OCI-LY3 (cell line): ENCODE measurements at regions not wholly inside any gene's neighbourhood (a gene's known extent, or its start where the extent isn't known, plus 50 kb on each side); places are given as distances from the start of the nearest gene placed in this dataset.

Source experiments
- H2AFZ ChIP-seq: fragments of 200-600, 300-600 bp; shearing (Covaris generic); 2 replicates; pipeline ENCODE4 v1.6.0; 2014; ENCODE audit warnings: antibody characterized with exemption, low read depth, low read length
- H3K27ac ChIP-seq: fragments of 200-600, 300-600 bp; sonication (generic); 2 replicates; pipeline ENCODE4 v1.5.1; 2014; ENCODE audit warnings: mild to moderate bottlenecking, low read length, moderate library complexity, mixed read lengths
- H3K27me3 ChIP-seq: fragments of 200-600, 300-600 bp; sonication (generic); 2 replicates; pipeline ENCODE4 v1.6.1; 2014; ENCODE audit warnings: low read depth, low read length, mixed read lengths
- H3K36me3 ChIP-seq: fragments of 200-600, 300-600 bp; sonication (generic); replicated peaks from 2 replicates; pipeline ENCODE3; 2014; ENCODE audit warnings: low read depth, low read length, mixed read lengths
- H3K4me1 ChIP-seq: fragments of 300-600, 200-600 bp; sonication (generic); 2 replicates; pipeline ENCODE4 v1.6.1; 2014; ENCODE audit warnings: low read length, mixed read lengths
- H3K4me2 ChIP-seq: fragments of 200-600, 300-600 bp; sonication (generic); 2 replicates; pipeline ENCODE4 v1.6.1; 2014; ENCODE audit warnings: low read length, mixed read lengths
- H3K4me3 ChIP-seq: fragments of 300-600, 200-600 bp; sonication (generic); 2 replicates; pipeline ENCODE4 v1.5.1; 2014; ENCODE audit warnings: antibody characterized with exemption, mild to moderate bottlenecking, low read length, moderate library complexity
- H3K79me2 ChIP-seq: fragments of 300-600, 200-600 bp; shearing (Covaris generic); 2 replicates; pipeline ENCODE4 v1.6.1; 2014; ENCODE audit warnings: mild to moderate bottlenecking, low read length, mixed read lengths
- H3K9ac ChIP-seq: fragments of 300-600, 200-600 bp; shearing (Covaris generic); 2 replicates; pipeline ENCODE4 v1.6.0; 2014; ENCODE audit warnings: mild to moderate bottlenecking, low read length, moderate library complexity
- H3K9me3 ChIP-seq: fragments of 200-600, 300-600 bp; shearing (Covaris generic); 2 replicates; pipeline ENCODE4 v1.6.1; 2014; ENCODE audit warnings: low read length, mixed read lengths; ENCODE audit not compliant: insufficient read depth
- H4K20me1 ChIP-seq: fragments of 200-600, 300-600 bp; sonication (generic); 2 replicates; pipeline ENCODE4 v1.6.1; 2016; ENCODE audit warnings: low read length, mixed read lengths; ENCODE audit not compliant: insufficient read depth
- CTCF ChIP-seq: fragments of 200-600, 300-600 bp; sonication (generic); IDR thresholded peaks from 2 replicates; pipeline ENCODE4 v1.5.1; 2014; ENCODE audit warnings: antibody characterized with exemption, low read length, low read depth
- EZH2phosphoT487 ChIP-seq: fragments of 200-600 bp; shearing (Covaris generic); IDR thresholded peaks from 2 replicates; pipeline ENCODE4 v1.6.1; 2018; ENCODE audit warnings: antibody characterized with exemption, mixed run types, low read depth

- H3K4me2 ChIP-seq, result no peak overlapping the region
- H3K9ac ChIP-seq, result no peak overlapping the region
- no peak overlapping the region for H3K27ac ChIP-seq
- no peaks in the 10 kb centered on the region for H4K20me1 ChIP-seq
- H3K4me3 ChIP-seq, result no peak overlapping the region
- H3K27me3 ChIP-seq, result 0 out of 2 replicates have a peak, but pooled peaks cover 7% of the 10 kb centered on the region
- H3K36me3 ChIP-seq, result no peaks in the 10 kb centered on the region
- no peaks in the 10 kb centered on the region for H3K79me2 ChIP-seq
- H2AFZ ChIP-seq, result no peak overlapping the region
- no peaks in the 10 kb centered on the region for H3K4me1 ChIP-seq
- no peaks in the 10 kb centered on the region for H3K9me3 ChIP-seq
- no peak for TF ChIP-seq EZH2phosphoT487
- TF ChIP-seq CTCF, result no peak
Measured at GRCh38 chr12:65517656-65518210, 239.2 kb downstream of the MSRB3 start.

GRCh38 chr12:65518771-65519170 is 240.3 kb downstream of the MSRB3 start:
- 0 out of 2 replicates have a peak, but pooled peaks cover 7% of the 10 kb centered on the region for H3K27me3 ChIP-seq
- H3K4me1 ChIP-seq, result no peaks in the 10 kb centered on the region
- H3K36me3 ChIP-seq, result no peaks in the 10 kb centered on the region
- no peak overlapping the region for H3K4me2 ChIP-seq
- H3K4me3 ChIP-seq, result no peak overlapping the region
- no peak overlapping the region for H3K27ac ChIP-seq
- no peaks in the 10 kb centered on the region for H3K9me3 ChIP-seq
- no peaks in the 10 kb centered on the region for H4K20me1 ChIP-seq
- H3K79me2 ChIP-seq, result no peaks in the 10 kb centered on the region
- H2AFZ ChIP-seq, result no peak overlapping the region
- TF ChIP-seq EZH2phosphoT487 (no peak), CTCF (no peak)
- H3K9ac ChIP-seq, result no peak overlapping the region

GRCh38 chr12:65520658-65521057 is 242.2 kb downstream of the MSRB3 start:
- Histone ChIP-seq H3K9ac (no peak overlapping the region), H3K9me3 (no peaks in the 10 kb centered on the region), H3K79me2 (no peaks in the 10 kb centered on the region), H3K4me2 (no peak overlapping the region), H3K4me1 (no peaks in the 10 kb centered on the region), H3K27ac (no peak overlapping the region), H4K20me1 (no peaks in the 10 kb centered on the region), H3K4me3 (no peak overlapping the region), H3K27me3 (no peaks in the 10 kb centered on the region), H2AFZ (no peak overlapping the region), H3K36me3 (no peaks in the 10 kb centered on the region)
- no peak for TF ChIP-seq EZH2phosphoT487
- TF ChIP-seq CTCF, result no peak

GRCh38 chr12:65522956-65523860 is 244.7 kb downstream of the MSRB3 start:
- Histone ChIP-seq H3K4me1 (no peaks in the 10 kb centered on the region), H2AFZ (no peak overlapping the region), H3K4me3 (no peak overlapping the region), H3K9me3 (no peaks in the 10 kb centered on the region), H3K9ac (no peak overlapping the region), H3K27ac (no peak overlapping the region), H4K20me1 (no peaks in the 10 kb centered on the region), H3K27me3 (no peaks in the 10 kb centered on the region), H3K36me3 (no peaks in the 10 kb centered on the region), H3K4me2 (no peak overlapping the region), H3K79me2 (no peaks in the 10 kb centered on the region)
- no peak for TF ChIP-seq EZH2phosphoT487
- TF ChIP-seq CTCF, result no peak
